ENCODE measurements at regions not wholly inside any gene's neighbourhood (a gene's known extent, or its start where the extent isn't known, plus 50 kb on each side); places are given as distances from the start of the nearest gene placed in this dataset.

DNA sequence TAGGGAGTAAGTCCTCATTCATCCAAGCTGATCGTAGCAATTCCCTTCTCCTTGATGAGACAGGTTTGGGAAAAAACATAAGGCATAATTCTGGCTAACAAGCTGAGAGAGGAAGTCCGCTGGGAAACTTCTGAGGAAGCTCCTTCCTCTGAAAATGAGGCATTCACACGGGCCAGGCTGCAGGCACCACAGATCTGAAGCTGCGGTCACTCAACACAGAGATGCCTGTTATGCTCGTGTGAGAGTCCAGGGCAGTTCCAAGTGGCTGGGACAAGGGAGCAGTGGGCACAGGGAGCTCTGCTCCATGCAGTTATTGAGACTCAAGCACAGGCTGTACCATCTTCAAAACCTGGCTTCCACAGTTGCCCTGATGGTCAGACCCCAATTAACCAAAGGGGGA lies 200.9 kb upstream of the ID2 start:
- DNase-seq, result no peak

DNA sequence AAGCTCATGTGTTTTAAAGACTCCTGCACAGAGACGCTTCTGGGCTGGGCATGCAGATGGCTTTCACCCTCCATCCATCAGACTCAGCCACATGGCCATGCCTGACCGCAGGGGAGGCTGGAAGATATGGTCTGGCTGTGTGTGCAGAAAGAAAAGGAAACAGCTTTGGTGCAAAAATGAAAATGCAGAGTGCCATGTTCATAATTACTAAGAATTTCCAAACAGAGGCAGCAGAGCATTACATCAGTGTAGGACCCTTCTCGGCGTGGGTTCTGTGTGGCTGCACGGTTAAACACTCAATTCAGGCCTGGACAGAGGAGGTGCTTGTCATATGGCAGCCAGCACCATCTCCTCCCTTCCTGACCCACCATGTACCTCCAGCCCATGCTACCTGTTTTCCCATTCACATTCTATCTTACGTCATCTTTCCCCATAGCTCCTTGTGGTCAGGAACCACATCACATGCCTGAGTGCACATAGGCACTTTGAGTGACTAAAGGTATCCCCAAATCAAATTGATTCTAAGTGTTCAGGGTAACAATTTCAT lies 200.3 kb upstream of the ID2 start:
- no peak for DNase-seq

DNA sequence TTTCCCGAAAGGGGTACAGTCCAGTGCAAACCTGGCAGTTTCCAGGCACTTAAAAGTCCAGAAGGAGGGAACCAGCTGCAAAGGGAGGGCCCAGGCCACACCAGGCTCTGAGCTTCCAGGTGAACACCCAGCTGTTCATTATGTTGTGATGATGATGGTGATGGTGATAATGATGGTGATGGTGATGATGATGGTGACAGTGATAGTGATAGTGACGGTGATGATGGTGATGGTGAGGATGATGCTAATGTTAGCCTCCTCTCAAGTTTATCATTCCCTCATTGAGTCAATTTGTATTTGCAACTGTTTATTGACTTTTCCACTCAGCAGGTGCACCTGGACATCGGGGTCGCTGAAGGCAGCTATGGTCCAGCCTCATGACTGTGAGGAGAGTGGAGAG lies 199.4 kb upstream of the ID2 start:
- DNase-seq, result no peak

DNA sequence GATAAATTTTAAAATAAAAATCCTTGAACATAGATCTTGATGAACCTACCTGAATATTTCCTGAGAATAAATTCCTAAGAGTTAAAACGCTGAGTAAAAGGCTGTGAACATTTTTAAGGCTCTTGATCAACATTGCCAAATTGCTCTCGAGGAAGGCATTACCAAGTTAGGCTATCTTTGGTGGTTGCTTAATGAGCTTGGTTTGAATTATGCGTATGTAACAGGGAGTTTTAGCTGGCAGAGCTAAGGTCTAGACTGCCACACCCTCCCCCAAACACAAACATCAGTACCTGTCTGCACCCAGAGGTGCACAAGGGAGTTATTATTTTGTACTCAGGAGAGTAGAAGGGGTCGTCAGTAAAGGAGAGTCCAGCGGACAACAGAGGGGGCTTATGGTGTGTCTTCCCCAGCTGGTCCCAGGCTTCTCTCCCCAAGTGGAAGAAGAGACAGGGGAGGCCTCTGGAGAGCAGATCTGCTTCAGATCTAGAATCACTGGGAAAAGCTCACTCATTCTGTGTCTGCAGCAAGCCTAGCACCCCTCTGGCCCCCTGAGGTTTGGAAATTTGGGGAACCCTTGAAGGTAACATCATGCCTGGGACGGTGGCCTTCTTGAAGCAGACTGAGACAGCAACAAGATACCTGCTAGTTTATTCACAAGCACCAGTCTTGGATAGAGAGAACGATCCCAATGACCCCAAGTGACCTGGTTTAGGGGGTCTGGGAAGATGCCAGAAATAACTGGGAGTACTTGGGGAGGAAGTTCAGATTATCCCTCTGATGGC lies 197.2 kb upstream of the ID2 start:
- DNase-seq, result no peak

DNA sequence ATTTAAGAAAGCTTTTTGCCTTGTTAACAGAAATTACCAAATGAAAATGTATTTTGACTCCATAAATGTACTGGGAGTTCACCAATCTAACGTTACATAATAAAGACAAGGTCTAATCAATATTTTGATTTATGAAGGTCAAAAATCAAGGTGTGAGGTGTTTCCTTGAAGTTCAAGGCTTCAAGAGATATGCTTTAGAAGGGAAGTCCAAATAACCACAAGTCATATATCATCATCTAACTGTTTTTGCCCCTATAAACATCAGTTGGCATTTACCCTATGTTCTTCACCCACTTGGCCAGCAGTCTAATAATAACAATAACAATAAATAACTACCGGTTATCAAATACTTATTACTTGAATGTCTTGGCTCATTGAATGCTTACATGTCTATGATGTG lies 196.1 kb upstream of the ID2 start:
- DNase-seq, result no peak

DNA sequence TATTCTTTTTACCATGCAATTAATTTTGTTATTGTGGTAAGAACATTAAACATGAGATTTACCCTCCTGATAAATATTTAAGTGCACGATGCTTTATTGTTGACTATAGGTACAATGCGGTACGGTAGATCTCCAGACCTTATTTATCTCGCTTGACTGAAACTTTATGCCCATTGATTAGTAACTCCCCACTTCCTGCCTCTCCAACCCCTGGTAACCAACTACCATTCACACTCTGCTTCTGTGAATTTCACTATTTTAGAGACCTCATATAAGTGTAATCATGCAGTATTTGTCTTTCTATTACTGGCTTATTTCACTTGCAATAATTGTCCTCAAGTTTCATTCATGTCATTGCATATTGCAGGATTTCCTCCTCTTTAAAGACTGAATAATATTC lies 195.7 kb upstream of the ID2 start:
- DNase-seq, result no peak

DNA sequence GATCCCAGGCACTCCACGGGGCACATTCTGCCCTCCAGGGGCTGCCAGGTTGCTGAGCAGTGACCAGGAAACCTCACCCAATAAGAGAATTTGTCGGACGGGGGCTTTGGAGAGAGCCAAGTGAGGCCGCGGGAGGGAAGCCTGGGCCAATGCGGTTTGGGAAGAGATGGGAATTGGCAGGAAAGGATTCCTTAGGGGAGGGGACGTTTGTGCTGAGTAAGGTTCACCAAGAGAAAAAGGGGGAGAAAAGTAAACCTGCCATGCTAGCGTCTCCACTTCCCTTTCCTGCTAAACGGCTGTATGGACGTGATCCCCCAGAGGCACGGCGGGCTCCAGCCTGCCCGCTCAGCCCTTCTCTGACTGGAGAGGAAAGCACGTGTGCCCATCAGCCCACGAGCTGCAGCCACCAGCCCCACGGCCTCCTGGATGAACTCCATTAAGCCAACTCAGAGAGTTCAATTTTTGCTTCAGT lies 194.4 kb upstream of the ID2 start:
- DNase-seq, result no peak

DNA sequence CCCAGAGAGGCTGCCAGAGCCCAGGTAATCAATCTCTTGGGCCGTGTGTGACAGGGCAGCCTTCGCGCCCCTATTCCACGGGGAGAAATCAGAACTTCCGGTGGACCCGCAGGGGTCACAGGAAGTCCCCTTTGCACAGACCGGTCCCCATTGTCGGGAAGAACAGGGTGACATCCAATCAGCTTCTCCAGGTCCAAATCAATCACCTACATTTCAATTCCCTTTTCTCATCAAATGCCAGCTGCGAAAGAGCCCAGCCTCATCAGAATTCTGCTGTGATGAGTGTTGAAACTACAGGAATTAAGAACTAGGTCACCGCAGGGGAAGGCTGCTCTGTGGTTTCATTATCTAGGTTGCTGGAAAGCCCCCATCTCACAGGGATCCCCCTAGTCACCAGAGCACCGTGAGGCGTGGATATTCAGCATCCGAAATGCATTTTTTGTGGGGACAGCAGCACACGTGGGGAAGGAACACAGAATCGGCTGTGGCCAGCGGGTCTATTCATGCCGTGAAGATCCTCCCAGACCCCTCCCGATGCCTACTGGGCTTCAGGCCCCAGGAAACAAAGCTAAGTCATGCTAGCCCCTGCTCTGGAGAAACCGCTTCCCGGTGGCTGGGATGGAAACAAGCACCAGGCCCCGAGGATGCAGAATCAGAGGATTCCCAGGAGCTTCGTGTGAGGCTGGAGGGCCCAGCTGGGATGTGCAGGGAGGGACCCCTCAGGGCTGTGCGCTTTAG lies 193.7 kb upstream of the ID2 start:
- no peak for DNase-seq

DNA sequence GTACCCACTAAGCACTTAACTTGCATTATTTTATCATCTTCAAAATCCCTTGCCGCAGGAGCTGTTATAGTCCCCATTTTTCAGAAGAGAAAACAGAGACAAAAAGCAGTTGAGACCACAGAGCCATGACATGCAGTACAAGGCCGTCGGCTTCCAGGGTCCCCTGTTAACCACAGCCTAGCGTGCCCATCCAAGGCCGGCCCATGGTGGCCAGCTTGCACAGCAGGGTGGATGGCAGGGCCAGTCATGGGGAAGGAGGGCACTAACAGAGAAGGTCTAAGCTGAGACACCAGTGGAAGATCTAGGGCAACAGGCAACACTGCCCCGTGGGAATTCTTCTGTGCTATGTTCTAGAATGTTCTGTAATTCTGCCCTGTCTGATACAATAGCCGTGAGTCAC lies 192.6 kb upstream of the ID2 start:
- no peak for DNase-seq

DNA sequence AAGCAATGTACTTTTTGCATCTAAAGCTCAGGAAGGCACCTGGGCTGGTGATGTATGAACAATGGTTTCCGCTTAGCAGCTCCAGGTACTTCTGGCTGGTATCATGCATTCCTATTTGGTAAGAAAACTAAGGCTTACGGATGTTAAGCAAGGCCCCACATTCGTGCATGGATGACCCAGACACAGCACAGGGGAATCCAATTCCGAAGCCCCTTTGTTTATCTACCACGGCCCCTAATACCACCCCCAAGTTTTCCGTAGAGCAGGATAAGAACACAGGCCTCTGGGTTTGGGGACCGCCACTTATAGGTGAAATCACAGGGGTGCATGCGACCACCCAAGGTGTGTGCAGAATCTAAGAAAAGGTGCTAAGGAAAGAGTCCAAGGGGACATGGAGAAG lies 192.1 kb upstream of the ID2 start:
- no peak for DNase-seq

DNA sequence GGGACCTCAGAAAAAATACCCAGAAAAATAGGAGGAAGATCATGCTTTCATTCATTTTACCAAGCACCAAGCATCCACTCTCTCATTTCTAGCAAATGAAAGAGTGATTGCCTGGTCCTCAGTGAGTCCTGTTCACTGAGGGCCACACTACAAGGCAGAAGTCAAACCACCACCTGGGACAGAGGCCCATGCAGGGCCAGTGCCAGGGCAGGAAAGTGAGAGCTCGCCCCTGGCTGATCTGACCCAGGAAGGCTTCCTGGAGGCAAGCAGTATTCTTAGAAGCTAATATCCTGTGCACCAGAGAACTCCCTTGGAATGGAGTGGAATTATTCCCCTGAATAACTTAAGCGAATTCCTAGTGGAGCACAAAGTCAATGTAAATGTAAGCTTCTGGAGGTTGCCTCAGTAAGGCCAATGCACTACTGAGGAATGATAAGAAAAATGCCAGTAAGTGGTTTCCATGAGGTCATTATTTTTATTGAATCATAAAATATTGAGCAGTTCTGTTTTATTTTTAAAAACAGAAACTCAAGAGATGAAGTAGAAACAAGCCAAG lies 191.6 kb upstream of the ID2 start:
- no peak for DNase-seq

DNA sequence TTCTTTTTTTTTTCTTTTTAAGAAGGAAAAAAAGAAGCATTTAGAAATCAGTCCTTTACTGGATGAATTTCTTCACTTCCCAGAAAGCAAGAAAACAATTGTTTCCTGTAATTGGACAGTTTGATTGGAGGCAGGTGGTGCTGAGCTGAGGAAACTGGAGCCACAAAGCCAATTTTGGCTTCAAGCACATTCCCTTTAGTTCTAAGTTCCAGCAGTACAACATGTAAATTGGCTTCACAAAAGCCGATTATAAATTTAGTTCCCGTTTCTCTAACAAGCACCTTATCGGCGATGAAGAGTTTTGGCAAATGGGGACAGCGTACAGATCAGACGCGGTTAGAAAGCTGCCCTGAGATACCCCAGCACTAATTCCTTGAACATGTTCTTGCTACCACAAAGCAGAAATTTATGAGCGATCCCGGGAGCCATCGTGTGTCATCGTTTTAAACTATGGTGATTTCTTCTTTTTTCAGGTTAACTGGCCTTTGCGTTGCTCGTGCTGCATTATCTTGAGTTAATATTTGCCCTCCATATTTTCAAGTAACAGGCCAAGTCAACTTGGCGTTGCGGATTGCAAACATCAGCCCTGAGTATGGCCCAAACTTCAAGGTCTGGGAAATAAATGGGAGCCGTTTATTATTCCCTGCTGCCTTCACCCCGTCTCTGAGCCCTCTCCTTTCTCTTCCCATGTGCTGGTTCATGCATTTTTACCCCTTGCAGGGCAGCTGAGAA lies 190.4 kb upstream of the ID2 start:
- no peak for DNase-seq

DNA sequence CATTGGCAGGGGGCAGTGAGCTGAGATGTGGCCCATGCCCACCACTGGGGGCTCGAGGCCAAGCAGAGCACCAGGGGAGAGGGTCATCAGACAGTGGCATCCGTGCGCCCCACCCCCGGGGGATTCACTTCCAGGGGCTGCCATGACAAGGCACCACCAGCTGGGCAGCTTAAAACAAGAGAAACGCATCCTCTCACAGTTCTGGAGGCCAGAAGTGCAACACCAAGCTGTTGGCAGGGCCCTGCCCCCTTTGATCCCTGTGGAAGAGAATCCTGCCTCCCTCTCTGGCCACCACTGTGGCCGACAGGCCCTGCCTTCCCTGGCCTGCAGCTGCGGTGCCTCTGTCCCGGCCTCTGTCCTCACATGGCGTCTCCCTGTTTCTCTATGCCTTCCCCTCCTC lies 187.7 kb upstream of the ID2 start:
- no peak for DNase-seq

DNA sequence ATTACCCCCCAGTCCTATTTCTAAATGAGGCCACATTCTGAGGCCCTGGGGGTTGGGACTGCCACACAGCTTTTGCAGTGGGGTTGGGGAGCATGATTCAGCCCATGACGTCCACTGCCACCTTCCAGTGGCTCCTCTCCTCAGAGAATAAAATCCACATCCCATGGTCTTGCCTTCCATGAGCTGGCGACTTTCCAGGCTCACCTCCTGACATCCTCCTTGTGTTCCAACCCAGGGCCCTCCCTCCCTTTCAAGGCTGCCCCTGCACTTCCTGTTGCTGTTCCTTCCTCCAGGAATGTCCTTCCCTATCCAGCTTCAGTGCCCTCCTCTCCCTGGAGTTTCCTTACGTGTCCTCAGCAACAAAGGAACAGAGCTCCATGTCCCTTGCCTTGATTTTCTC lies 187.3 kb upstream of the ID2 start:
- DNase-seq, result no peak

DNA sequence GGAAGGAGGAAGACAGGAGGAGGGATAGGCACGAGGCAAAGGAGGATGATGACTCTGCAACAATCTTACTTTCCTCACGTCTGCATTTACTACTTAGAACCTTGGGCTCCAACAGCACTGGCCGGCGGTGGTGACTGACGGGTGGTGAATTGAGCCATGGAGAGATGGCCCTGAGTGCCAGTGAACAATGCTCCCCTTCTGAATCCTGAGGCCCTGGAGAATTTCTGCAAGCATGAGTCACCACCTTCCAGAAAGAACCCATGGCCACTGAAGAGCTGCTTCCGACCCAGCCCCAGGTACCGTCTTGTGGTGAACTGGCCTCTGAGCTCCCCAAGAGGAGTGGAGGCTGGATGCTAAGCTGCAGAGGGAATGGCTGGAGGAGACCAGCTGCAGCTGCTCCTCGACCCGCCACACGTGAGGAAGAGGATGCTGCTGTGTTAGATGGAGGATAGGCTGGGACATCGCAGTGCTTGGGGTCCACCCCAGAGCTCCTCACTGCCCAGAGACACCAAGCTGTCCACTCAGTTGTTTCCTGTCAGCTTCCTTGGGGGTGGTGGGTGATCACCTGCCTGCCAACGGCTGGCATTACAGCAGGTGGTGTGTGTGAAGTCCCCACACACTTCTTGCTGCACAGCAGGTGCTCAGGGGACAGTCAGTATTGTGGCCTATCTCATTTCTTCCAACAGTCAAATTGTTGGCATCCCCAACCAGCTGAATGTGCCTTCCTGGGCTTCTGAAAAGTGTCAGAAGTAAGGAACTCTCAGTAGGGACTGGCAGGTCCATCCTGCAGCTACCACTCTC lies 186.5 kb upstream of the ID2 start:
- DNase-seq, result no peak

DNA sequence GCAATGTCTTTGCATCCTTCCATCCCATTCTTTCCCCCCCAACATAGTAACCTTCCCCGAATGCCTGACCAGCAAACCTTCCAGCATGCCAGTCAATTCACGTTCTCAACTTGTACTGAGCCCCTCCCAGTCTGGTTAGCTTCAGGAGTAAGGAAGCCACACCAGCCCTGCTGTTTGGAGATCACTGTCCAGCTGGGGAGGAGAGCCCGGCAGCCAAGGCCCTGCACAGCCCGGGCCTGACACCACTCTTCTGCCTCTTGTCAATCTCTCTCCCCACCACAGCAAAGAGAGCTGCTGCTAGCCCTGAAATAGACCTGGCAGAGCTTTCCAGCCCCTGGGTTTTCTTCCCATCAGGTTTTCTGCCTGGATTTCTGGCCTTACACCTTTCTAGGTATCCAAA lies 185.8 kb upstream of the ID2 start:
- DNase-seq, result no peak

DNA sequence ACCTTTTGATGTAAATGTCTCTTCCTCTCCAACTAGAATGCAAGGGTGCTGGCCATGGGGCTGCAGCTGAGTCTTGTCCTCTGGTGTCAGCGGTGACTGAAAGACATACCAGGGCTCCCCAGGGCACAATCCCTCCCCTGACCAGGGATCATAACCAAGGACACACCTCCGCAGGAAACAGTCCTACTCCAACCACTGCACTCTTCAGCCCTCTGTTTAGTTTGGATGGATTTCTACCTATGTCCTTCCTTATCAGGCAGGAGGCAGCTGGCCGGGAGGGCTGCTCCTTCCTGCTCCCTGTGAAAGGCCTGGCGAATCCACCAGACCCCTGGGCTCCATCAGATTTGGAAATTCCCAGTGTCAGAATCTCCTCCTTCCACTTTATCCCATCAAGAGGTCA lies 185.2 kb upstream of the ID2 start:
- no peak for DNase-seq

DNA sequence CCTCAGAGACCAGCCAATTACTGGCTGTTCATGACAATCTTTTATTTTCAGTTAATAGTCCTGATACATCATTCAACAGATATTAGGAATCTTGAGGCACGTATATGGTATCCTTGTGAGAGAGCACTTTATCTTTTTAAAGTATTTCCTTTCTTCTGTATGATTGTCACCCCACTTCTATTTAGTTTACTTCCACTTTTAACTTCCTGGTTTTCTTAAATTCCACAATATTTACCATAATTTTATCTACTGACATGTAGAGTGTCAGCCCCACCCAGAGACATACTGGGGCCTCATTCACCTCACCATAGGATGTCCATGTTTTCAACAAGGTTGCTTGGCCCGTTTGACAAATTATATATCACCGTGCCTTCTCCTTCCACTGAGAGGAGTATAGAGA lies 182.9 kb upstream of the ID2 start:
- DNase-seq, result no peak

DNA sequence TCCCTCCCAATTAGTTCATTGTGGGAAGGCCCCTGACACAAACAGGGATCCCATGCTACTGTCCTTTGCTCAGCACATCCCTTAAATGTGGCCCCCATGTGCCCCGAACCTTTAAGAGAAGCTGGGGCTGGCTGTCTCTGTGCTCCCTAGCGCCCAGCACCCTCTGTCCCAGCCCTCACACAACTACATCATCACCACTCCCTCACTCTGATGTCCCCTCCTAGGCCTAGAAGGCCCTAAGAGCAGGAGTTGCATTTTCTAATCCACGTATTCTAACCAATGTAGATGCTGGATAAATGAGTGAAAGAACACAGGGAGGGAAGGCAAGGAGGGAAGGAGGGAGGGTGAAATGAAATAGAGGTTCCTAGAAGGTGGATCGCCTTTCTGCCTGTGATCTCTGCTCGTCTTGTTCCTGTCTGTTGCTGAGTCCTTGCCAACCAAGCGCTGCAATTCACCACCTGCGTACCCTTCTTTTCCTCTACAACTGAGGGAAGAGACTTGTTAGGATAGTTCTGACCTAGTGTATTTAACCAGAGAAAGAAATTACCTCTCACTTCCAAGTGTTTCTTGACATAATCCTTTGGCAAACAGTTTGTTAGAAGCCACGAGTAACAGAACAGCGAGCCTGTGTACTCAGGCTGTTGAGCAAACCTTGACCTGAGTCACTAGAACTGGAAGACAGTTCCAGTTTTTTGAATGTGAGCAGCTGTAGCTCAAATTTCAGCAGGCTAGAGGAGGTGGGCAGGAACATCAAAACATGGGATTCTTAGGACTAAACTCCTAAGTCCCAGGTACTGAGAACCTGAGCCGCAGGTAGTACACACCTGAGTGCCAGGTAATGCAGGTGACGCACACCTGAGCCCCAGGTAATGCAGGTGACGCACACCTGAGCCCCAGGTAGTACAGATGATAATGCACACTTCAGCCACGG lies 181.5 kb upstream of the ID2 start:
- no peak for DNase-seq

DNA sequence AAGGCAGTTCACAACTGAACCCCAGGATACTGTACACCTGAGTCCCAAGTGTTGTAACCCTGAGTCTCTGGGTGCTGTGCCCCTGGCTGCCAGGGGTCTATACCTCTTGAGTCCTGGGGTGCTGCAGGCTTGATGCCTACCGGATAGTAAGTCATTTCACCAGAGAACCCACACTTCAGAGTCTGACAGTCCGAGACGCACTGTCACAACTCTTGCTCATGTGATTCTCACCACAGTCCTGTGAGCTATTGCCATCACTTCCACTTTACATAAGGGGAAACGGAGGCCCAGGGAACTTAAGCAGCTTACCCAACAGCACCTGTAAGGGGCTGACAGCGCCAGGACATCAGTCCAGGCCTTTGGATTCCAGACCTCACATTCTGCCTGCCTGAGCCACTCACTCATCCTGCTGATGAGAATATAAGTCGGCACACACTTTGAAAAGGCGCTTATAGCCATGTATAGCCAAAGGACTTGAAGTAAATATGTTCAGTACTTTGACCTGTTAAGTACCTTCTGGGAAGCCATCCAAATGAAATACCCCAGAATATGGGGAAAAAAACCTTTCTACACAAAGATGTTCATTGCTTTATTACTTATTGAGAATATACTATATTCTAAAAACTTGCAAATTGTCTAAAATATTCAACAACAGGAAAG lies 180.7 kb upstream of the ID2 start:
- no peak for DNase-seq

DNA sequence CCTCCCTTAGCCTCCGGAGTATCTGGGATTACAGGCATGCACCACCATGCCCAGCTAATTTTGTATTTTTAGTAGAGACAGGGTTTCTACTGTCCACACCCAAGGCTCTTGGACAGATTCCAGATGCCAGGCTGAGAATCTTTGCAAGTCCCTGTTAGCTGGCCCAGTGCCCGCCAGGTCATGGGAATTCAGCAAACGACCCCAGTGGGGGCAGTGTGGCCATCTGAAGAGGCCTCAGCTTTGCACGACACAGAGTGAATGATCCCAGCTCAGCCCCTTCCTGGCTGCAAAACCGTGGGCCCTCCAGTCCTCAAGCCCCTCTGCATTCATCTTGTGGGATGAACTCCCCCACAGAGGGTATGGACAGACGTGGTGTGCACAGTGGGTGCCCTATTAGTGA lies 179.5 kb upstream of the ID2 start:
- DNase-seq, result no peak

Data from GOT3 (cell line).